SK-N-SH (cell line): ENCODE measurements at regions not wholly inside any gene's neighbourhood (a gene's known extent, or its start where the extent isn't known, plus 50 kb on each side); places are given as distances from the start of the nearest gene placed in this dataset.

Experiments used
- CTCF ChIA-PET: fragments of 300-600, 350-600 bp; formaldehyde crosslinking; extraction: SDS; loops from one replicate; lab custom pipeline; 2021; lab: Yijun Ruan, JAX
- POLR2A ChIA-PET: fragments of 350-600 bp; sonication (Branson Sonifier 250); formaldehyde crosslinking; extraction: SDS; loops from one replicate; lab custom pipeline; 2020; ENCODE audit warnings: antibody characterized with exemption, inconsistent platforms; lab: Yijun Ruan, JAX
- DNase-seq: peaks from one replicate; pipeline ENCODE4 v3.0.0; 2012
- H2AFZ ChIP-seq: fragments of 200-600 bp; sonication (generic); 2 replicates; pipeline ENCODE4 v1.8.1; 2016; ENCODE audit warnings: antibody characterized with exemption, mild to moderate bottlenecking, low read depth
- H3F3A ChIP-seq: fragments of 200-600 bp; sonication (generic); replicated peaks from 2 replicates; pipeline ENCODE3; 2016; ENCODE audit warnings: antibody characterized with exemption, mild to moderate bottlenecking; ENCODE audit not compliant: insufficient read depth
- H3K27ac ChIP-seq, 2 experiments: fragments of 200-500 bp in 1 of 2; fragments of 200-600 bp in 1 of 2; sonication (Bioruptor generic) in 1 of 2; sonication (generic), shearing (Covaris generic) in 1 of 2; 2 replicates each; pipeline versions ENCODE4 v1.5.1 to v1.6.1; 2014 to 2016; ENCODE audit warnings: low read depth in 2 of 2, inconsistent platforms in 1 of 2, low read length in 1 of 2, mild to moderate bottlenecking in 1 of 2, mixed read lengths in 1 of 2
- H3K27me3 ChIP-seq: fragments of 200-600 bp; sonication (generic), shearing (Covaris generic); 2 replicates; pipeline ENCODE4 v1.6.1; 2016; ENCODE audit warnings: mixed run types; ENCODE audit not compliant: insufficient read depth
- H3K36me3 ChIP-seq, 2 experiments: fragments of 200-500 bp in 1 of 2; fragments of 200-600 bp in 1 of 2; sonication (Bioruptor generic) in 1 of 2; sonication (generic) in 1 of 2; replicated peaks in 1 of 2; 2 replicates each; pipeline versions ENCODE3 to v1.5.1; 2014 to 2016; ENCODE audit warnings: low read length in 1 of 2, mild to moderate bottlenecking in 1 of 2; ENCODE audit not compliant: insufficient read depth in 2 of 2, control insufficient read depth in 1 of 2
- H3K4me1 ChIP-seq, 2 experiments: fragments of 200-500 bp in 1 of 2; fragments of 200-600 bp in 1 of 2; sonication (Bioruptor generic) in 1 of 2; sonication (generic), shearing (Covaris generic) in 1 of 2; 2 replicates each; pipeline versions ENCODE4 v1.5.1 to v1.6.1; 2014 to 2016; ENCODE audit warnings: low read depth in 1 of 2, low read length in 1 of 2, mixed run types in 1 of 2; ENCODE audit not compliant: insufficient read depth in 2 of 2, control insufficient read depth in 1 of 2
- H3K4me2 ChIP-seq: fragments of 200-600 bp; sonication (generic), shearing (Covaris generic); 2 replicates; pipeline ENCODE4 v1.6.1; 2017; ENCODE audit warnings: mixed run types
- H3K4me3 ChIP-seq, 2 experiments: fragments of 200-500 bp in 1 of 2; fragments of 200-600 bp in 1 of 2; sonication (Bioruptor generic) in 1 of 2; sonication (generic), shearing (Covaris generic) in 1 of 2; 2 replicates each; pipeline versions ENCODE4 v1.5.1 to v1.8.1; 2014 to 2016; ENCODE audit warnings: low read depth in 2 of 2, inconsistent platforms in 1 of 2, low read length in 1 of 2, mild to moderate bottlenecking in 1 of 2, mixed read lengths in 1 of 2, moderate library complexity in 1 of 2
- H3K79me2 ChIP-seq: fragments of 200-600 bp; sonication (generic); 2 replicates; pipeline ENCODE4 v1.8.1; 2017; ENCODE audit warnings: mild to moderate bottlenecking; ENCODE audit not compliant: insufficient read depth
- H3K9ac ChIP-seq: fragments of 200-600 bp; sonication (generic); 2 replicates; pipeline ENCODE4 v1.6.1; 2017; ENCODE audit warnings: mixed run types
- H3K9me2 ChIP-seq: fragments of 200-600 bp; sonication (generic); 2 replicates; pipeline ENCODE4 v1.6.1; 2017; ENCODE audit warnings: mixed run types
- H3K9me3 ChIP-seq: fragments of 200-600 bp; sonication (generic); 2 replicates; pipeline ENCODE4 v1.6.1; 2017; ENCODE audit warnings: mixed run types, mild to moderate bottlenecking, moderate library complexity
- H4K20me1 ChIP-seq: fragments of 200-600 bp; sonication (generic); 2 replicates; pipeline ENCODE4 v1.6.1; 2017; ENCODE audit warnings: mild to moderate bottlenecking, mixed run types; ENCODE audit not compliant: insufficient read depth
- EZH2phosphoT487 ChIP-seq: fragments of 200-600 bp; sonication (generic); IDR thresholded peaks from 2 replicates; pipeline ENCODE4 v1.6.1; 2017; ENCODE audit warnings: low read depth, mixed run types, mild to moderate bottlenecking, antibody characterized with exemption, moderate library complexity, borderline replicate concordance
- FOSL2 ChIP-seq: IDR thresholded peaks from 2 replicates; pipeline ENCODE4 v1.4.0; 2012; ENCODE audit warnings: low read depth, mild to moderate bottlenecking, moderate library complexity, borderline replicate concordance
- GABPA ChIP-seq: IDR thresholded peaks from 2 replicates; pipeline ENCODE4 v1.4.0; 2012; ENCODE audit warnings: low read depth, mild to moderate bottlenecking
- GATA2 ChIP-seq: sonication (generic); formaldehyde crosslinking; IDR thresholded peaks from 2 replicates; pipeline ENCODE4 v1.5.0; 2020; ENCODE audit warnings: mild to moderate bottlenecking, missing genetic modification reagents
- JUND ChIP-seq: IDR thresholded peaks from 2 replicates; pipeline ENCODE4 v1.4.0; 2012
- NRF1 ChIP-seq: IDR thresholded peaks from 2 replicates; pipeline ENCODE4 v1.6.1; 2012; ENCODE audit warnings: low read depth, mild to moderate bottlenecking, low read length
- POLR2AphosphoS5 ChIP-seq: IDR thresholded peaks from 2 replicates; pipeline ENCODE4 v1.6.1; 2012; ENCODE audit warnings: low read depth, low read length
- RCOR1 ChIP-seq: fragments of 150-350 bp; IDR thresholded peaks from 2 replicates; pipeline ENCODE4 v1.6.1; 2017; ENCODE audit warnings: antibody characterized with exemption, low read length
- RXRA ChIP-seq: IDR thresholded peaks from 2 replicates; pipeline ENCODE4 v1.4.0; 2012; ENCODE audit warnings: low read depth, mild to moderate bottlenecking, borderline replicate concordance
- SMC3 ChIP-seq: IDR thresholded peaks from 2 replicates; pipeline ENCODE4 v1.6.1; 2012; ENCODE audit warnings: low read depth, low read length, improper control_type of control experiment
- TAF1 ChIP-seq: IDR thresholded peaks from 2 replicates; pipeline ENCODE4 v1.6.1; 2012; ENCODE audit warnings: low read depth, mild to moderate bottlenecking, low read length, moderate library complexity, borderline replicate concordance
- TCF12 ChIP-seq: IDR thresholded peaks from 2 replicates; pipeline ENCODE4 v1.4.0; 2012
- TEAD4 ChIP-seq: IDR thresholded peaks from 2 replicates; pipeline ENCODE4 v1.4.0; 2012; ENCODE audit warnings: mild to moderate bottlenecking, borderline replicate concordance; ENCODE audit not compliant: insufficient read depth
- WGBS: methylation state at CpG from one replicate; pipeline ENCODE4 v1.1.6; 2017; ENCODE audit warnings: low lambda C conversion rate; 5-methylcytosine and 5-hydroxymethylcytosine counted together
- TF ChIP-seq, protein P1 (sequence below): IDR thresholded peaks from 2 replicates; pipeline ENCODE4 v1.4.0; 2012; ENCODE audit warnings: low read depth
- TF ChIP-seq, protein P2 (sequence below): fragments of 200-600 bp; sonication (generic); IDR thresholded peaks from 2 replicates; pipeline ENCODE4 v1.6.1; 2017; ENCODE audit warnings: antibody characterized with exemption, mild to moderate bottlenecking, moderate library complexity
- TF ChIP-seq, protein P3 (sequence below): fragments of 150-350 bp; IDR thresholded peaks from 2 replicates; pipeline ENCODE4 v1.6.1; 2017; ENCODE audit warnings: antibody characterized with exemption, low read length, low read depth, borderline replicate concordance

- peaks cover 0 to 2% of the 10 kb centered on the region in 2 experiments; a peak in 2 of 4 replicates for H3K4me1 ChIP-seq
- 92% methylated on average over 3 of the region's 3 CpGs for WGBS
- no peak overlapping the region for H2AFZ ChIP-seq
- no peaks in the 10 kb centered on the region for H3K79me2 ChIP-seq
- ChIA-PET CTCF (interaction anchor here (0.9 to 2.2 kb wide), 4 partner anchors 33 to 53 kb away, joined by 3 to 7 read pairs (median 4); no protein-coding TSS in a partner anchor), POLR2A (no interaction called here)
- no peak for DNase-seq
- H3K4me3 ChIP-seq: no peak overlapping the region
- H3K27me3 ChIP-seq: no peaks in the 10 kb centered on the region
- no peak overlapping the region for H3K9ac ChIP-seq
- peaks cover 4% of the 10 kb centered on the region for H3F3A ChIP-seq
- no peak overlapping the region for H3K27ac ChIP-seq
- no peaks in the 10 kb centered on the region for H3K9me3 ChIP-seq
- H3K36me3 ChIP-seq: no peaks in the 10 kb centered on the region
- no peaks in the 10 kb centered on the region for H3K9me2 ChIP-seq
- TF ChIP-seq RXRA: no peak
- TF ChIP-seq NRF1: no peak
- no peak for TF ChIP-seq GATA2 (CRISPR knock-in tag)
- TF ChIP-seq, protein P1, sequence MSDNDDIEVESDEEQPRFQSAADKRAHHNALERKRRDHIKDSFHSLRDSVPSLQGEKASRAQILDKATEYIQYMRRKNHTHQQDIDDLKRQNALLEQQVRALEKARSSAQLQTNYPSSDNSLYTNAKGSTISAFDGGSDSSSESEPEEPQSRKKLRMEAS: no peak
- no peak for TF ChIP-seq GABPA
- TF ChIP-seq, protein P2, sequence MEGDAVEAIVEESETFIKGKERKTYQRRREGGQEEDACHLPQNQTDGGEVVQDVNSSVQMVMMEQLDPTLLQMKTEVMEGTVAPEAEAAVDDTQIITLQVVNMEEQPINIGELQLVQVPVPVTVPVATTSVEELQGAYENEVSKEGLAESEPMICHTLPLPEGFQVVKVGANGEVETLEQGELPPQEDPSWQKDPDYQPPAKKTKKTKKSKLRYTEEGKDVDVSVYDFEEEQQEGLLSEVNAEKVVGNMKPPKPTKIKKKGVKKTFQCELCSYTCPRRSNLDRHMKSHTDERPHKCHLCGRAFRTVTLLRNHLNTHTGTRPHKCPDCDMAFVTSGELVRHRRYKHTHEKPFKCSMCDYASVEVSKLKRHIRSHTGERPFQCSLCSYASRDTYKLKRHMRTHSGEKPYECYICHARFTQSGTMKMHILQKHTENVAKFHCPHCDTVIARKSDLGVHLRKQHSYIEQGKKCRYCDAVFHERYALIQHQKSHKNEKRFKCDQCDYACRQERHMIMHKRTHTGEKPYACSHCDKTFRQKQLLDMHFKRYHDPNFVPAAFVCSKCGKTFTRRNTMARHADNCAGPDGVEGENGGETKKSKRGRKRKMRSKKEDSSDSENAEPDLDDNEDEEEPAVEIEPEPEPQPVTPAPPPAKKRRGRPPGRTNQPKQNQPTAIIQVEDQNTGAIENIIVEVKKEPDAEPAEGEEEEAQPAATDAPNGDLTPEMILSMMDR: no peak
- TF ChIP-seq TEAD4: no peak
- TF ChIP-seq POLR2AphosphoS5: no peak
- no peak for TF ChIP-seq FOSL2
- no peak for TF ChIP-seq TAF1
- TF ChIP-seq EZH2phosphoT487: no peak
- TF ChIP-seq, protein P3, sequence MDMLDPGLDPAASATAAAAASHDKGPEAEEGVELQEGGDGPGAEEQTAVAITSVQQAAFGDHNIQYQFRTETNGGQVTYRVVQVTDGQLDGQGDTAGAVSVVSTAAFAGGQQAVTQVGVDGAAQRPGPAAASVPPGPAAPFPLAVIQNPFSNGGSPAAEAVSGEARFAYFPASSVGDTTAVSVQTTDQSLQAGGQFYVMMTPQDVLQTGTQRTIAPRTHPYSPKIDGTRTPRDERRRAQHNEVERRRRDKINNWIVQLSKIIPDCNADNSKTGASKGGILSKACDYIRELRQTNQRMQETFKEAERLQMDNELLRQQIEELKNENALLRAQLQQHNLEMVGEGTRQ: no peak
- no peak for TF ChIP-seq JUND
- no peak for TF ChIP-seq SMC3
- no peak for TF ChIP-seq TCF12
- TF ChIP-seq RCOR1: no peak
- H3K4me2 ChIP-seq: no peak overlapping the region
- H4K20me1 ChIP-seq: no peaks in the 10 kb centered on the region
Observed at GRCh38 chr2:37448342-37449120, 104.1 kb downstream of the QPCT start.
